Raji (cell line): ENCODE measurements at regions not wholly inside any gene's neighbourhood (a gene's known extent, or its start where the extent isn't known, plus 50 kb on each side); places are given as distances from the start of the nearest gene placed in this dataset.

Experiments used
- POLR2A ChIP-seq: IDR thresholded peaks from 2 replicates; pipeline ENCODE4 v1.6.1; 2011; ENCODE audit warnings: low read depth, low read length, control low read depth; ENCODE audit not compliant: insufficient read depth

GRCh38 chr5:54778783-54779182, 206.6 kb downstream of the ESM1 start:
- no peak for TF ChIP-seq POLR2A

GRCh38 chr5:54775645-54776044, 209.7 kb downstream of the ESM1 start:
- no peak for TF ChIP-seq POLR2A

GRCh38 chr5:54774281-54775170, 210.9 kb downstream of the ESM1 start:
- TF ChIP-seq POLR2A: no peak

GRCh38 chr5:54772684-54773083, 212.7 kb downstream of the ESM1 start:
- no peak for TF ChIP-seq POLR2A

- no peak for TF ChIP-seq POLR2A
Measured at GRCh38 chr5:54772231-54772630, 213.2 kb downstream of the ESM1 start.

- TF ChIP-seq POLR2A: no peak
Measured at GRCh38 chr5:54769746-54770145, 215.6 kb downstream of the ESM1 start.

GRCh38 chr5:54769072-54769471, 216.3 kb downstream of the ESM1 start:
- no peak for TF ChIP-seq POLR2A

GRCh38 chr5:54766748-54767147, 218.6 kb downstream of the ESM1 start:
- no peak for TF ChIP-seq POLR2A

- no peak for TF ChIP-seq POLR2A
Measured at GRCh38 chr5:54765165-54766028, 220.0 kb downstream of the ESM1 start.

- TF ChIP-seq POLR2A: no peak
Measured at GRCh38 chr5:54764102-54765090, 221.0 kb downstream of the ESM1 start.

- TF ChIP-seq POLR2A: no peak
Measured at GRCh38 chr5:54761213-54761701, 224.1 kb downstream of the ESM1 start.

GRCh38 chr5:54760182-54760935, 225.0 kb downstream of the ESM1 start:
- TF ChIP-seq POLR2A: no peak

- no peak for TF ChIP-seq POLR2A
Measured at GRCh38 chr5:54758038-54758437, 227.4 kb downstream of the ESM1 start.

GRCh38 chr5:54757541-54757940, 227.9 kb downstream of the ESM1 start:
- no peak for TF ChIP-seq POLR2A
